PC-9 (cell line): ENCODE measurements at regions not wholly inside any gene's neighbourhood (a gene's known extent, or its start where the extent isn't known, plus 50 kb on each side); places are given as distances from the start of the nearest gene placed in this dataset.

Source experiments
- EZH2 ChIP-seq: fragments of 200-600 bp; sonication (generic); IDR thresholded peaks from 2 replicates; pipeline ENCODE4 v1.8.0; 2017; ENCODE audit warnings: antibody characterized with exemption, low read depth
- TF ChIP-seq, protein P1 (sequence below): fragments of 200-600 bp; sonication (generic); conservative IDR thresholded peaks from 2 replicates; pipeline ENCODE4 v1.6.1; 2017; ENCODE audit warnings: mixed run types, antibody characterized with exemption, mild to moderate bottlenecking, moderate library complexity

DNA sequence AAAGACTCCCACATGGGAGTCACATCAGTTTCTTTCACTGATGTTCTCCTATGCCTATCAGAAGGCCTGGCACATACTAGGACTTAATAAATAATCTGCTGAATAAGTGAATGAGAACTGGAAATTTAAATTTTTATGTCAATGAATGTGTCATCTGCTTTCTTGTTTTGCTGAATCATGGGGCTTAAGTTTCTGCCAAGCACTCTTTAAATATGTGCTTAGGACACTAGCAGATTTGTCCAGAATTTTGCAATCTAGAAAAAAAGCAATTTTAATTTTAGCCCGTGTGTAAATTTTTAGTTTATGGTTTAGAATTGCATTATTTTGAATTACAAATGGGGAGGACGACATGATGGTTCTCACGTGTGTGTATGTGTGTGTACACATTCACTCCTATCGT is 803.1 kb downstream of the USP25 start:
- no peak for TF ChIP-seq EZH2
- TF ChIP-seq, protein P1, sequence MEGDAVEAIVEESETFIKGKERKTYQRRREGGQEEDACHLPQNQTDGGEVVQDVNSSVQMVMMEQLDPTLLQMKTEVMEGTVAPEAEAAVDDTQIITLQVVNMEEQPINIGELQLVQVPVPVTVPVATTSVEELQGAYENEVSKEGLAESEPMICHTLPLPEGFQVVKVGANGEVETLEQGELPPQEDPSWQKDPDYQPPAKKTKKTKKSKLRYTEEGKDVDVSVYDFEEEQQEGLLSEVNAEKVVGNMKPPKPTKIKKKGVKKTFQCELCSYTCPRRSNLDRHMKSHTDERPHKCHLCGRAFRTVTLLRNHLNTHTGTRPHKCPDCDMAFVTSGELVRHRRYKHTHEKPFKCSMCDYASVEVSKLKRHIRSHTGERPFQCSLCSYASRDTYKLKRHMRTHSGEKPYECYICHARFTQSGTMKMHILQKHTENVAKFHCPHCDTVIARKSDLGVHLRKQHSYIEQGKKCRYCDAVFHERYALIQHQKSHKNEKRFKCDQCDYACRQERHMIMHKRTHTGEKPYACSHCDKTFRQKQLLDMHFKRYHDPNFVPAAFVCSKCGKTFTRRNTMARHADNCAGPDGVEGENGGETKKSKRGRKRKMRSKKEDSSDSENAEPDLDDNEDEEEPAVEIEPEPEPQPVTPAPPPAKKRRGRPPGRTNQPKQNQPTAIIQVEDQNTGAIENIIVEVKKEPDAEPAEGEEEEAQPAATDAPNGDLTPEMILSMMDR: no peak
